Loucy (cell line): ENCODE measurements at regions not wholly inside any gene's neighbourhood (a gene's known extent, or its start where the extent isn't known, plus 50 kb on each side); places are given as distances from the start of the nearest gene placed in this dataset.

ENCODE experiments used
- H2AFZ ChIP-seq: fragments of 200-600 bp; sonication (generic); 2 replicates; pipeline ENCODE4 v1.6.0; 2016; ENCODE audit warnings: antibody characterized with exemption, mild to moderate bottlenecking, low read length, moderate library complexity
- H3F3A ChIP-seq: fragments of 200-600 bp; 2 replicates; pipeline ENCODE4 v1.6.0; 2016; ENCODE audit warnings: antibody characterized with exemption, low read depth, mild to moderate bottlenecking
- H3K27me3 ChIP-seq: fragments of 200-600 bp; sonication (generic); 2 replicates; pipeline ENCODE4 v1.6.1; 2014; ENCODE audit warnings: low read length, mild to moderate bottlenecking; ENCODE audit not compliant: insufficient read depth, poor library complexity, severe bottlenecking
- H3K36me3 ChIP-seq: fragments of 200-600 bp; sonication (generic); 2 replicates; pipeline ENCODE4 v1.6.1; 2016; ENCODE audit warnings: low read length; ENCODE audit not compliant: insufficient read depth
- H3K4me1 ChIP-seq: fragments of 200-600 bp; sonication (generic); 2 replicates; pipeline ENCODE4 v1.5.1; 2014; ENCODE audit warnings: low read length, mild to moderate bottlenecking; ENCODE audit not compliant: insufficient read depth, poor library complexity, severe bottlenecking
- H3K4me2 ChIP-seq: fragments of 200-600 bp; sonication (generic); 2 replicates; pipeline ENCODE4 v1.6.0; 2014; ENCODE audit warnings: antibody characterized with exemption, low read length, low read depth, mild to moderate bottlenecking; ENCODE audit not compliant: poor library complexity, severe bottlenecking
- H3K4me3 ChIP-seq: fragments of 200-600 bp; sonication (generic); 2 replicates; pipeline ENCODE4 v1.5.1; 2014; ENCODE audit warnings: low read length, mild to moderate bottlenecking, mixed read lengths; ENCODE audit not compliant: poor library complexity, severe bottlenecking
- H3K79me2 ChIP-seq: fragments of 200-600 bp; sonication (generic); 2 replicates; pipeline ENCODE4 v1.6.1; 2014; ENCODE audit warnings: low read length; ENCODE audit not compliant: insufficient read depth
- H3K9ac ChIP-seq: fragments of 200-600 bp; sonication (generic); 2 replicates; pipeline ENCODE4 v1.6.0; 2014; ENCODE audit warnings: mild to moderate bottlenecking, low read depth, low read length, moderate library complexity; ENCODE audit not compliant: poor library complexity, severe bottlenecking
- H3K9me2 ChIP-seq: fragments of 200-600 bp; sonication (generic); replicated peaks from 2 replicates; pipeline ENCODE4 v1.6.1; 2016; ENCODE audit warnings: low read depth, low read length, mixed read lengths
- H3K9me3 ChIP-seq: fragments of 200-600 bp; sonication (generic); 2 replicates; pipeline ENCODE4 v1.6.1; 2014; ENCODE audit warnings: mild to moderate bottlenecking, antibody characterized with exemption, low read length, low read depth; ENCODE audit not compliant: insufficient read depth
- H4K20me1 ChIP-seq: fragments of 200-600 bp; sonication (generic); 2 replicates; pipeline ENCODE4 v1.6.0; 2014; ENCODE audit warnings: antibody characterized with exemption, low read length, mild to moderate bottlenecking; ENCODE audit not compliant: insufficient read depth, poor library complexity, severe bottlenecking
- CTCF ChIP-seq: fragments of 200-600 bp; sonication (generic); conservative IDR thresholded peaks from 2 replicates; pipeline ENCODE4 v1.5.1; 2014; ENCODE audit warnings: mild to moderate bottlenecking, antibody characterized with exemption, low read length
- EZH2phosphoT487 ChIP-seq: fragments of 200-600 bp; IDR thresholded peaks from 2 replicates; pipeline ENCODE4 v1.6.1; 2018; ENCODE audit warnings: antibody characterized with exemption, mild to moderate bottlenecking, moderate library complexity, borderline replicate concordance

DNA sequence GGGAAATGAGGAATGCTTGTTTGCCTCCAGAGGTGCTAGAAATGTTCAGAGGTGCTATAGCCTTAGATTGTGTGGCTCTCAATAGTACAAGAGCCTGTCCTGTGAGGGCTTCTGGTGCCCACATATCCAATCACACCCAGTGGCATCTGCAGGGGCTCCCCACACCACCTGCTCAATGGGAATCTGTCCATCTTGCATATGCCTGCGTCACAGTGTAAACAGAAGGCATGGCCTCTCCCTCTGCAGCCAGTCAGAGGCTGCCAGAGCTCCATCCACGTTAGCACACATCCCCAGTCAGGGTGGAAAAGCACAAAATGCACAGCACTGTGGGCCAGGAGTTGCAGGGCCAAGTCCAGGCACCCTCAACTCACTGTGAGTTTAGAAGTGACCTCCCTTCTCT, 113.6 kb upstream of the GRIK3 start:
- H3K4me3 ChIP-seq = no peak overlapping the region
- H3K9ac ChIP-seq = no peak overlapping the region
- no peaks in the 10 kb centered on the region for H3K9me3 ChIP-seq
- TF ChIP-seq CTCF (no peak), EZH2phosphoT487 (no peak)
- no peak overlapping the region for H3K4me2 ChIP-seq
- H3K9me2 ChIP-seq = no peaks in the 10 kb centered on the region
- no peaks in the 10 kb centered on the region for H4K20me1 ChIP-seq
- H3K79me2 ChIP-seq = no peaks in the 10 kb centered on the region
- H3K4me1 ChIP-seq = no peaks in the 10 kb centered on the region
- H2AFZ ChIP-seq = no peak overlapping the region
- no peaks in the 10 kb centered on the region for H3K27me3 ChIP-seq
- no peaks in the 10 kb centered on the region for H3F3A ChIP-seq
- no peaks in the 10 kb centered on the region for H3K36me3 ChIP-seq

- no peak overlapping the region for H3K4me3 ChIP-seq
- no peaks in the 10 kb centered on the region for H3F3A ChIP-seq
- H3K27me3 ChIP-seq = no peaks in the 10 kb centered on the region
- H3K9me2 ChIP-seq = no peaks in the 10 kb centered on the region
- H3K4me1 ChIP-seq = no peaks in the 10 kb centered on the region
- no peaks in the 10 kb centered on the region for H4K20me1 ChIP-seq
- TF ChIP-seq EZH2phosphoT487 (no peak), CTCF (no peak)
- H3K9me3 ChIP-seq = no peaks in the 10 kb centered on the region
- H3K4me2 ChIP-seq = no peak overlapping the region
- no peak overlapping the region for H3K9ac ChIP-seq
- no peaks in the 10 kb centered on the region for H3K79me2 ChIP-seq
- no peak overlapping the region for H2AFZ ChIP-seq
- no peaks in the 10 kb centered on the region for H3K36me3 ChIP-seq
Observed at GRCh38 chr1:37148663-37149062, 114.3 kb upstream of the GRIK3 start.

GRCh38 chr1:37149296-37149695, 115.0 kb upstream of the GRIK3 start:
- H3K9me3 ChIP-seq = no peaks in the 10 kb centered on the region

More at GRCh38 chr1:37149296-37149695, 115.0 kb upstream of the GRIK3 start:
- H3K27me3 ChIP-seq = no peaks in the 10 kb centered on the region
- no peaks in the 10 kb centered on the region for H3K36me3 ChIP-seq
- no peak overlapping the region for H2AFZ ChIP-seq
- no peaks in the 10 kb centered on the region for H3K9me2 ChIP-seq
- H3K79me2 ChIP-seq = no peaks in the 10 kb centered on the region
- no peaks in the 10 kb centered on the region for H3F3A ChIP-seq
- TF ChIP-seq CTCF (no peak), EZH2phosphoT487 (no peak)
- no peaks in the 10 kb centered on the region for H4K20me1 ChIP-seq
- no peaks in the 10 kb centered on the region for H3K4me1 ChIP-seq
- H3K9ac ChIP-seq = no peak overlapping the region
- H3K4me3 ChIP-seq = no peak overlapping the region
- H3K4me2 ChIP-seq = no peak overlapping the region
